ENCODE measurements at regions not wholly inside any gene's neighbourhood (a gene's known extent, or its start where the extent isn't known, plus 50 kb on each side); places are given as distances from the start of the nearest gene placed in this dataset.

DNA sequence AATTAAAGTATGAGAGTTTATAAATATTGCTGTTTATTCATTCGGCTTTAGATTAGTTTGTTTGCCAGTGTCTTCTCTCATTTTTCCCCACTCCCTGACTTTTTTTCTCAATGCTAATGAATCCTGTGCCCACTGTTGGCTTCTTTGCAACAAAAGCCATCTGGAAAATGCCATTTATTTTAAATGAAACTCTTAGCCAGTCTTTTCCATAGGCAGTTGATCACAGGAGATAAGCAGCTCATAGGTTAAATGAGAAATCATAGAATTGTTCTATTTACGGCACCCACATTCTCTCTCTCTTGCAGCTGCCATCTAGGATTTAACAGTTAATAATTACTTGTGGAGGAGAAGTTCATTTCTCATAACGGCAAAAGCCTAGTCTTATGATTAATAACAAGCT is 249.3 kb upstream of the POM121L12 start:
- H3K27me3 ChIP-seq, result no peaks in the 10 kb centered on the region
- H3K36me3 ChIP-seq, result no peaks in the 10 kb centered on the region
- no peak for DNase-seq
- no peak overlapping the region for H3K4me3 ChIP-seq (ENCODE audit: low read depth, low read length)
- peaks cover 4% of the 10 kb centered on the region; the same call in 1 of the 2 replicates for H3K4me1 ChIP-seq
- no peaks in the 10 kb centered on the region for H3K9me3 ChIP-seq
- TF ChIP-seq, protein P1, sequence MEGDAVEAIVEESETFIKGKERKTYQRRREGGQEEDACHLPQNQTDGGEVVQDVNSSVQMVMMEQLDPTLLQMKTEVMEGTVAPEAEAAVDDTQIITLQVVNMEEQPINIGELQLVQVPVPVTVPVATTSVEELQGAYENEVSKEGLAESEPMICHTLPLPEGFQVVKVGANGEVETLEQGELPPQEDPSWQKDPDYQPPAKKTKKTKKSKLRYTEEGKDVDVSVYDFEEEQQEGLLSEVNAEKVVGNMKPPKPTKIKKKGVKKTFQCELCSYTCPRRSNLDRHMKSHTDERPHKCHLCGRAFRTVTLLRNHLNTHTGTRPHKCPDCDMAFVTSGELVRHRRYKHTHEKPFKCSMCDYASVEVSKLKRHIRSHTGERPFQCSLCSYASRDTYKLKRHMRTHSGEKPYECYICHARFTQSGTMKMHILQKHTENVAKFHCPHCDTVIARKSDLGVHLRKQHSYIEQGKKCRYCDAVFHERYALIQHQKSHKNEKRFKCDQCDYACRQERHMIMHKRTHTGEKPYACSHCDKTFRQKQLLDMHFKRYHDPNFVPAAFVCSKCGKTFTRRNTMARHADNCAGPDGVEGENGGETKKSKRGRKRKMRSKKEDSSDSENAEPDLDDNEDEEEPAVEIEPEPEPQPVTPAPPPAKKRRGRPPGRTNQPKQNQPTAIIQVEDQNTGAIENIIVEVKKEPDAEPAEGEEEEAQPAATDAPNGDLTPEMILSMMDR (IDR thresholded peaks at IDR 0.05; ENCODE audit: low read depth, low read length), result no peak

GRCh38 chr7:52782348-52782747 is 253.1 kb upstream of the POM121L12 start:
- no peak overlapping the region for H3K4me3 ChIP-seq (ENCODE audit: low read depth, low read length)
- H3K4me1 ChIP-seq, result peaks cover 4% of the 10 kb centered on the region; the same call in 1 of the 2 replicates
- no peak for DNase-seq
- H3K36me3 ChIP-seq, result no peaks in the 10 kb centered on the region
- H3K9me3 ChIP-seq, result no peaks in the 10 kb centered on the region
- H3K27me3 ChIP-seq, result no peaks in the 10 kb centered on the region
- TF ChIP-seq, protein P1 (IDR thresholded peaks at IDR 0.05; ENCODE audit: low read depth, low read length), result no peak

DNA sequence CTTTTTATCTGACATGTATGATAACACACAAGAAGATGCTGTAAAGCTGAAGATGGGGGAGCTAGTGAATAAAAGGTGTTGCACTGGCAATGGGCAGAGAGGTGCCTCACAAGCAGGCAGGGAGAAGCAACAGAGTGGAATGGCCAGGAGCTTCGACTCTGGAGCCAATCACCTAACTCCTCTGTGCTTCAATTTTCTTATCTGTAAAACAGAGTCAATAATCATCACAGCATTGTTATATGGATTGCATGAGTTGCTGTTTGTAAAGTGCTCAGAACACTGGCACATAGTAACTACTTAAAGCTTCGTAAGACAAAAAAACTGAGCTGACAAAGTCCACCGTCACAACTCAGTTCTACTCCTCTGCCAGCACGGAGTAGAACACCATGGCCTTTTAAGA is 254.2 kb upstream of the POM121L12 start:
- TF ChIP-seq, protein P1 (IDR thresholded peaks at IDR 0.05; ENCODE audit: low read depth, low read length), result no peak
- Histone ChIP-seq H3K27me3 (no peaks in the 10 kb centered on the region), H3K4me3 (ENCODE audit: low read depth, low read length) (no peak overlapping the region), H3K9me3 (no peaks in the 10 kb centered on the region), H3K4me1 (peaks cover 4% of the 10 kb centered on the region; the same call in 1 of the 2 replicates), H3K36me3 (no peaks in the 10 kb centered on the region)
- no peak for DNase-seq

- H3K4me1 ChIP-seq, result no peaks in the 10 kb centered on the region
- no peaks in the 10 kb centered on the region for H3K9me3 ChIP-seq
- H3K36me3 ChIP-seq, result no peaks in the 10 kb centered on the region
- TF ChIP-seq, protein P1 (IDR thresholded peaks at IDR 0.05; ENCODE audit: low read depth, low read length), result no peak
- H3K4me3 ChIP-seq (ENCODE audit: low read depth, low read length), result no peak overlapping the region
- no peak for DNase-seq
- no peaks in the 10 kb centered on the region for H3K27me3 ChIP-seq
These were observed 256.4 kb upstream of the POM121L12 start for GRCh38 chr7:52779004-52779403.

DNA sequence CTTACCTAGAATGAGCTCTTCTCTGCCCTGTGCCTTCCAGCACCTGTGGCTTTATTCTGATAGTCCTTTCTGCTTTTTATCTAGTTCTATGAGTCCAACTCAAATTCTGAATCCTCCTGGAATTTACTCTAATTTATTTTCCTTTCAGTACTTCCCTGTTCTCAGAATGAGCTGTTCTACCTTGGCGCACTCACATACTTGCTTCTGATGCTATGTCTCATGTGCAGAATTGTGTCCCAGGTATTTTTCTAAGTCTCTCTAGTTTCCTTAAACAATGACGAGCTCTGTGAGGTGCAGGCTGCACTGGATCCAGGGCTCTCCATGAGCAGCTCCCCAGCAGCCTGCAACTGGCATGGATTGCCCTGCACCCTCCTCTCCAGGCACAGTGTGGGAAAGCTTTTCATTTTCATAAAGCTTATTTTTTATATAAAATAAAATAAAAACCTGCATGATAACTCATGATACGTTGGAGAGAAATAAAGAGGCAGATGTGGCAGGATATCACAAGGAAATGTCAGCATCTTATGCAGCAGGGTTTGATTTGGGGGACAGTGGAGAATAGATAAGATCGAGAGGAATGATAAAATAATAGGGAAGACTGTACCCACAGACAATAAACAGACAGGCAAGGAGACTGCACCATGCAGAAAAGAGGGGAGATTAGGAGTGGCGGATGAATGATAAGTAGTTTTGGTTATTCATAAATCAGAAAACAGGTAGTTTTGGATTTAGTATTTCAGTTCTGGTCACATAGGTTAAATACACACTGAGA is 258.2 kb upstream of the POM121L12 start:
- Histone ChIP-seq H3K4me3 (ENCODE audit: low read depth, low read length) (no peak overlapping the region), H3K36me3 (no peaks in the 10 kb centered on the region), H3K9me3 (no peaks in the 10 kb centered on the region), H3K27me3 (no peaks in the 10 kb centered on the region), H3K4me1 (no peaks in the 10 kb centered on the region; the same call in 1 of the 2 replicates)
- no peak for DNase-seq
- TF ChIP-seq, protein P1 (IDR thresholded peaks at IDR 0.05; ENCODE audit: low read depth, low read length), result no peak

- Histone ChIP-seq H3K27me3 (no peaks in the 10 kb centered on the region), H3K4me1 (peaks cover 3% of the 10 kb centered on the region; the same call in 1 of the 2 replicates), H3K36me3 (no peaks in the 10 kb centered on the region), H3K9me3 (no peaks in the 10 kb centered on the region), H3K4me3 (ENCODE audit: low read depth, low read length) (no peak overlapping the region)
- TF ChIP-seq, protein P1 (IDR thresholded peaks at IDR 0.05; ENCODE audit: low read depth, low read length), result no peak
- DNase-seq, result no peak
These were observed 259.6 kb upstream of the POM121L12 start for GRCh38 chr7:52775876-52776275.

Data from BE2C (cell line).